Smooth muscle cell (in vitro differentiated cells): ENCODE measurements at regions not wholly inside any gene's neighbourhood (a gene's known extent, or its start where the extent isn't known, plus 50 kb on each side); places are given as distances from the start of the nearest gene placed in this dataset.

Source experiments
- DNase-seq: peaks from one replicate; lab custom pipeline; 2025; ENCODE audit not compliant: unreplicated experiment; lab: John Stamatoyannopoulos, UW
- H2AFZ ChIP-seq: fragments of 200-600 bp; sonication (generic); 2 replicates; pipeline ENCODE4 v1.6.0; 2016; ENCODE audit warnings: antibody characterized with exemption, low read depth, mild to moderate bottlenecking
- H3F3A ChIP-seq: fragments of 200-600 bp; sonication (generic); 2 replicates; pipeline ENCODE4 v1.6.0; 2017; ENCODE audit warnings: antibody characterized with exemption, low read depth
- H3K27ac ChIP-seq: fragments of 200-600 bp; sonication (generic); 2 replicates; pipeline ENCODE4 v1.5.1; 2016; ENCODE audit warnings: low read depth, mild to moderate bottlenecking
- H3K27me3 ChIP-seq: fragments of 200-600 bp; sonication (generic); 2 replicates; pipeline ENCODE4 v1.6.1; 2016; ENCODE audit warnings: low read depth, mild to moderate bottlenecking
- H3K36me3 ChIP-seq: fragments of 200-600 bp; sonication (generic); 2 replicates; pipeline ENCODE4 v1.5.1; 2016; ENCODE audit warnings: low read depth
- H3K4me1 ChIP-seq: fragments of 200-600 bp; sonication (generic); 2 replicates; pipeline ENCODE4 v1.5.1; 2016; ENCODE audit warnings: low read depth
- H3K4me2 ChIP-seq: fragments of 200-600 bp; sonication (generic); 2 replicates; pipeline ENCODE4 v1.6.0; 2016; ENCODE audit warnings: mild to moderate bottlenecking
- H3K4me3 ChIP-seq: fragments of 200-600 bp; sonication (generic); 2 replicates; pipeline ENCODE4 v1.5.1; 2016; ENCODE audit warnings: mild to moderate bottlenecking
- H3K79me2 ChIP-seq: fragments of 200-600 bp; sonication (generic); 2 replicates; pipeline ENCODE4 v1.6.0; 2016; ENCODE audit warnings: low read depth, mild to moderate bottlenecking
- H3K9ac ChIP-seq: fragments of 200-600 bp; sonication (generic); 2 replicates; pipeline ENCODE4 v1.6.0; 2016; ENCODE audit warnings: low read depth
- H3K9me3 ChIP-seq: fragments of 200-600 bp; sonication (generic); replicated peaks from 2 replicates; pipeline ENCODE4 v1.5.1; 2016; ENCODE audit warnings: low read depth
- H4K20me1 ChIP-seq: fragments of 200-600 bp; sonication (generic); 2 replicates; pipeline ENCODE4 v1.6.0; 2016; ENCODE audit warnings: low read depth
- WGBS: methylation state at CpG from one replicate; pipeline ENCODE4 v1.1.7; 2016; ENCODE audit warnings: low lambda C conversion rate; 5-methylcytosine and 5-hydroxymethylcytosine counted together
- TF ChIP-seq, protein P1 (sequence below): fragments of 200-600 bp; sonication (generic); IDR thresholded peaks from 2 replicates; pipeline ENCODE4 v1.5.1; 2017; ENCODE audit warnings: borderline replicate concordance, mild to moderate bottlenecking, antibody characterized with exemption; ENCODE audit not compliant: insufficient read depth, poor library complexity, severe bottlenecking

DNA sequence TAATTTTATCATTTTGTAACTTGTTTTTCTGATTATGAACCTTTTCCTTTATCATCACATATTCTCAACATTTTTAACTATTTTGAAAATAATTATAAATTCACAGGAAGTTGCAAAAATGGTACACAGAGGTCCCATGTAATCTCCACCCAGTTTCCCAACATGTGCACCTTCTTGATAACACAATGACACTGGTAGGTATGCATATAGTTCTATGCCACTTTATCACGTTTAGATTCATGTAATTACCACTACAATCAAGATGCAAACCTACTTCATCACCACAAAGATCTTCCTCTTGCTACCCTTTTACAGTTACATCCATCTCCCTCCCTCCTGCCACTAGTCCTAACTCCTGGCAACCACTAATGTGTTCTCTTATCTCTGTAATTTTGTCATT lies 413.9 kb downstream of the SHQ1 start:
- Histone ChIP-seq H3K79me2 (peaks cover 96% of the 10 kb centered on the region), H3K27ac (no peak overlapping the region), H2AFZ (no peak overlapping the region), H3K36me3 (no peaks in the 10 kb centered on the region), H4K20me1 (peaks cover 98% of the 10 kb centered on the region), H3K4me3 (no peak overlapping the region), H3F3A (no peaks in the 10 kb centered on the region), H3K9me3 (no peaks in the 10 kb centered on the region), H3K27me3 (no peaks in the 10 kb centered on the region), H3K4me1 (peaks cover 11% of the 10 kb centered on the region), H3K9ac (no peak overlapping the region), H3K4me2 (no peak overlapping the region)
- DNase-seq, result no peak
- TF ChIP-seq, protein P1, sequence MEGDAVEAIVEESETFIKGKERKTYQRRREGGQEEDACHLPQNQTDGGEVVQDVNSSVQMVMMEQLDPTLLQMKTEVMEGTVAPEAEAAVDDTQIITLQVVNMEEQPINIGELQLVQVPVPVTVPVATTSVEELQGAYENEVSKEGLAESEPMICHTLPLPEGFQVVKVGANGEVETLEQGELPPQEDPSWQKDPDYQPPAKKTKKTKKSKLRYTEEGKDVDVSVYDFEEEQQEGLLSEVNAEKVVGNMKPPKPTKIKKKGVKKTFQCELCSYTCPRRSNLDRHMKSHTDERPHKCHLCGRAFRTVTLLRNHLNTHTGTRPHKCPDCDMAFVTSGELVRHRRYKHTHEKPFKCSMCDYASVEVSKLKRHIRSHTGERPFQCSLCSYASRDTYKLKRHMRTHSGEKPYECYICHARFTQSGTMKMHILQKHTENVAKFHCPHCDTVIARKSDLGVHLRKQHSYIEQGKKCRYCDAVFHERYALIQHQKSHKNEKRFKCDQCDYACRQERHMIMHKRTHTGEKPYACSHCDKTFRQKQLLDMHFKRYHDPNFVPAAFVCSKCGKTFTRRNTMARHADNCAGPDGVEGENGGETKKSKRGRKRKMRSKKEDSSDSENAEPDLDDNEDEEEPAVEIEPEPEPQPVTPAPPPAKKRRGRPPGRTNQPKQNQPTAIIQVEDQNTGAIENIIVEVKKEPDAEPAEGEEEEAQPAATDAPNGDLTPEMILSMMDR, result no peak
- 71% methylated on average over 1 of the region's 1 CpG for WGBS

DNA sequence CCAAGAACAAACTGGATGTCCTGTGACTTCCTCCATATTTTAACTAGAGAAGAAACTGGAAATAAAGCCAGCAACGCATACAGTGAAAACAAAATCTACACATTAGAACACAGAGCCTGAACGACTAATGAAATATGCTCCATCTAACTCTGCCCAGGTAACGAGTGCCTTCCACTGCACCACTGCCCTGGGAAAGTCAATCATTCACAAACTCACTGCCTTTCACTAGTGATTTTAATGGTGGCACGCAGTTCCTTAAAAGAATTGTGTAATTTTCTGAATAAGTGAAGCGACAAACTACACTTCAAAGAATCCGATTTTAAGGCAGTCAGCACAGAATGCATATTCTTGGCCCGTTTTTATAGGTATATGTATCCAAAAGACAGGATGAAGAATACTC lies 416.0 kb downstream of the SHQ1 start:
- Histone ChIP-seq H3K9ac (no peak overlapping the region), H3K4me1 (peaks cover 12% of the 10 kb centered on the region), H3K4me2 (no peak overlapping the region), H3K36me3 (no peaks in the 10 kb centered on the region), H2AFZ (no peak overlapping the region), H3K27ac (no peak overlapping the region), H3K4me3 (no peak overlapping the region), H3K79me2 (peaks cover 96% of the 10 kb centered on the region), H3F3A (no peaks in the 10 kb centered on the region), H3K27me3 (no peaks in the 10 kb centered on the region), H3K9me3 (no peaks in the 10 kb centered on the region), H4K20me1 (peaks cover 98% of the 10 kb centered on the region)
- WGBS, result 97% methylated on average over 7 of the region's 7 CpGs
- TF ChIP-seq, protein P1, result no peak
- no peak for DNase-seq

DNA sequence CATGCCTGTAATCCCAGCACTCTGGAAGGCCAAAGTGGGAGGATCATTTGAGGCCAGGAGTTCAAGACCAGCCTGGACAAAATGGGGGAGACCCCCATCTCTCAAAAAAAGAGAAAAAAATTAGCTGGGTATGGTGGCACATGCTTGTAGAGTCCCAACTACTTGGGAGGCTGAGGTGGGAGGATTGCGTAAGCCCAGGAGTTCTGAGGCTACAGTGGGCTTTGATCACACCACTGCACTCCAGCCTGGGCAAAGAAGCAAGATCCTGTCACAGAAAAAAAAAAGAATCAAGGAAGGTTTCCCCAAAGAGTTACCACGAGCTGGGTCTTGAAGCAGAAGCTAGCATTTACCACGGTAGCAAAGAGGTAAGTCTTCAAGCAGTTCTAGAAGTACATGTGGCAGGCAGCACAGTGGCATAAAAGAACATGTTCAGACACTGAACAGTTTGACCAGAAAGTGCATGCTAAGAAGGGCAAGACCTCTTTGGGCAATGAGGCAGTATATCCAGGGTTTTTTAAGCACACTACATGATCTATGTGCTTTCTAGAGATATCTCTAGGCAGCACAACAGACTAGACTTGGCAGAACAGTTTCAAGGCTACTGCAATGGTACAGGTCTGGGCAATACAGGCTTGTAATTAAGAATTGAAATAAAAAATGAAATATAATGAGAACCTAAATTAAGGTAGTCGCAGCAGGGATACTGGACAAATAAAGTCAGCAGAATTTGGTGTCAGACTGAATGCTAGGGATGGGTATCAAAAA lies 418.5 kb downstream of the SHQ1 start:
- peaks cover 98% of the 10 kb centered on the region for H4K20me1 ChIP-seq
- DNase-seq, result no peak
- H3K9me3 ChIP-seq, result no peaks in the 10 kb centered on the region
- H3K27me3 ChIP-seq, result no peaks in the 10 kb centered on the region
- no peak overlapping the region for H3K9ac ChIP-seq
- no peak overlapping the region for H3K27ac ChIP-seq
- no peaks in the 10 kb centered on the region for H3F3A ChIP-seq
- no peaks in the 10 kb centered on the region for H3K36me3 ChIP-seq
- TF ChIP-seq, protein P1, result no peak
- H3K4me2 ChIP-seq, result no peak overlapping the region
- no peak overlapping the region for H3K4me3 ChIP-seq
- H3K79me2 ChIP-seq, result peaks cover 96% of the 10 kb centered on the region
- peaks cover 30% of the 10 kb centered on the region for H3K4me1 ChIP-seq
- 73% methylated on average over 4 of the region's 4 CpGs for WGBS
- no peak overlapping the region for H2AFZ ChIP-seq

DNA sequence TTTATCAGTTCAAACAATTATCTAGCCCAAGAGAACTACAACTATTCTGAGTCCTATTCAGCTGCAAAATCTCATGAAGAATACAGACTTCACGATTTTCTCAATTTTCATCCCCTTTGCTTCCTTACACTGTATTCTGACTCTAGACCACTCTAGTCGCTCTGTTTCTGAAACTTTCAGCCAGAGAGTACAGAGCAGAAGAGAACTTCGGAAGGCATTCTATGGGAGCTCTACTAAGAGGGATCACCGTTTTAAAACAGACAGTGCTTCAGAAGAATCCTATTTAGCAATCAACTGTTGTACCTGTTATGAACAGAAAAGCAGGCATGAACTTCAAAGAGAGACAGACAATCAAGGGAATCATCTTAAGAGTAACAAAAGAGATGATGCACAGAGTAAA lies 419.4 kb downstream of the SHQ1 start:
- Histone ChIP-seq H3K4me2 (no peak overlapping the region), H3K9me3 (no peaks in the 10 kb centered on the region), H3F3A (no peaks in the 10 kb centered on the region), H3K4me1 (peaks cover 30% of the 10 kb centered on the region), H3K79me2 (peaks cover 96% of the 10 kb centered on the region), H3K27me3 (no peaks in the 10 kb centered on the region), H2AFZ (no peak overlapping the region), H4K20me1 (peaks cover 98% of the 10 kb centered on the region), H3K27ac (no peak overlapping the region), H3K9ac (no peak overlapping the region), H3K36me3 (no peaks in the 10 kb centered on the region), H3K4me3 (no peak overlapping the region)
- WGBS, result 79% methylated on average over 4 of the region's 4 CpGs
- TF ChIP-seq, protein P1, result no peak
- no peak for DNase-seq
